ENCODE measurements at regions not wholly inside any gene's neighbourhood (a gene's known extent, or its start where the extent isn't known, plus 50 kb on each side); places are given as distances from the start of the nearest gene placed in this dataset.

DNA sequence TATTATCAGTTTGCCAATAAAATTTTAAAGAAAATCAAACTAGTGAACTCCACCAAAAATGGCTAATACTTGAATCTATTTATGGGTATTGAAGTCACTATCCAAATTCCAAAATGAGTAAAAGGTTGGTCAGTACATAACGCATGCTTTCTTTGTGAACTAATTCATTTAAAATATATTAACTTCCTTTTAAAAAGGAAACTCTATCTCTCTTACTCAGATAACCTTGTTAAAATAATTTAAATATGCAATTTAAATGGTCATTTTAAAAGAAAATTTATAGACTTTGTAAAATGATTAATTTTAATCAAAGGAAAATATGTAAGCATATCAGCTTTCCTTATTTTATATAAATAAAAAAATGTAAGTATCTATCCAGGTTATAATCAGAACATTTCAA lies 419.4 kb upstream of the ZNF385D start:
- no peak for DNase-seq (ENCODE audit: low spot score in 2 of 2)
- no peak overlapping the region for H3K4me3 ChIP-seq
- H3K4me1 ChIP-seq = no peaks in the 10 kb centered on the region
- 88 to 91% methylated on average over 1 of the region's 1 CpG for WGBS, 2 donors
- no peak overlapping the region for H3K27ac ChIP-seq
- H3K36me3 ChIP-seq = no peaks in the 10 kb centered on the region
- no peaks in the 10 kb centered on the region for H3K27me3 ChIP-seq
- H3K9me3 ChIP-seq = peaks cover 0 to 8% (median 0%) of the 10 kb centered on the region in 4 donors
- no peak for TF ChIP-seq EP300 (IDR thresholded peaks at IDR 0.05)
- no peak for TF ChIP-seq POLR2A (IDR thresholded peaks at IDR 0.05)
- TF ChIP-seq, protein P1, sequence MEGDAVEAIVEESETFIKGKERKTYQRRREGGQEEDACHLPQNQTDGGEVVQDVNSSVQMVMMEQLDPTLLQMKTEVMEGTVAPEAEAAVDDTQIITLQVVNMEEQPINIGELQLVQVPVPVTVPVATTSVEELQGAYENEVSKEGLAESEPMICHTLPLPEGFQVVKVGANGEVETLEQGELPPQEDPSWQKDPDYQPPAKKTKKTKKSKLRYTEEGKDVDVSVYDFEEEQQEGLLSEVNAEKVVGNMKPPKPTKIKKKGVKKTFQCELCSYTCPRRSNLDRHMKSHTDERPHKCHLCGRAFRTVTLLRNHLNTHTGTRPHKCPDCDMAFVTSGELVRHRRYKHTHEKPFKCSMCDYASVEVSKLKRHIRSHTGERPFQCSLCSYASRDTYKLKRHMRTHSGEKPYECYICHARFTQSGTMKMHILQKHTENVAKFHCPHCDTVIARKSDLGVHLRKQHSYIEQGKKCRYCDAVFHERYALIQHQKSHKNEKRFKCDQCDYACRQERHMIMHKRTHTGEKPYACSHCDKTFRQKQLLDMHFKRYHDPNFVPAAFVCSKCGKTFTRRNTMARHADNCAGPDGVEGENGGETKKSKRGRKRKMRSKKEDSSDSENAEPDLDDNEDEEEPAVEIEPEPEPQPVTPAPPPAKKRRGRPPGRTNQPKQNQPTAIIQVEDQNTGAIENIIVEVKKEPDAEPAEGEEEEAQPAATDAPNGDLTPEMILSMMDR (IDR thresholded peaks at IDR 0.05) = no peak

DNA sequence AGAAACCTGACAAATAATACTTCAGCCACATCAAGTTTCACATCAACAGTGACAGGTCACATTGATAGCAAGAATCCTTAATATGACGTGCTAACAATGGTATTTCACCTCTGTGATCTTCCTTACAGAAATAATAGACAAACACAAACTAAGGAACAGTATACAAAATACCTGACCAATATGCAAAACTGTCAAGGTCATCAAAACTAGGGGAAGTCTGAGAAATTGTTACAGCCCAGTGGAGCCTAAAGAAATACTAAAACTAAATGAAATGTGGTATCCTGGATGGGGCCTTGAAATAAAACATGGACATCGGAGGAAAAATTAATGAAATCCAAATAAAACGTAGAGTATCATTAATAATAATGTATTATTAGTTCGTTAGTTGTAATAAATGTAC lies 422.0 kb upstream of the ZNF385D start:
- no peak for DNase-seq (ENCODE audit: low spot score in 2 of 2)
- Histone ChIP-seq H3K27me3 (no peaks in the 10 kb centered on the region), H3K36me3 (no peaks in the 10 kb centered on the region), H3K9me3 (no peaks in the 10 kb centered on the region), H3K27ac (no peak overlapping the region), H3K4me1 (no peaks in the 10 kb centered on the region), H3K4me3 (no peak overlapping the region)
- 93 to 96% methylated on average over 4 of the region's 4 CpGs for WGBS, 2 donors
- TF ChIP-seq, protein P1 (IDR thresholded peaks at IDR 0.05) = no peak
- TF ChIP-seq EP300 (IDR thresholded peaks at IDR 0.05) (no peak), POLR2A (IDR thresholded peaks at IDR 0.05) (no peak)

DNA sequence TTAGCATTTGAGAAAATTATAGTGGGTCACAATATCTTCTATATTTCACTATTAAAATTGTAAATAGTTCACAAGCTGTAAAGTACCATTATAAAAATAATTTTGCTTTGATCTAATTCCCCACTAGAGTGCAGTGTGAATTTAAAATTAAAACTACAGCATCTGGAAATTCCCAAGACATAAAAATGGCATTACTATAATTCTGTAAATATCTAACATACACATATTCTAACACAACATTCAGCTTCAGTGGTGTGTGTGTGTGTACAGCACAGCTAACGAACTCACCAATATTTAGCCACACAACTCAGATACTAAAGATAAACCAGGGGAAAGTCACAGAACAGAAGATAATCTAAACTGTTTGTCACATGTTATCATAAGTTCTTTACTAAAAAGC lies 424.9 kb upstream of the ZNF385D start:
- no peak for DNase-seq (ENCODE audit: low spot score in 2 of 2)
- no peak overlapping the region for H3K27ac ChIP-seq
- H3K4me3 ChIP-seq = no peak overlapping the region
- TF ChIP-seq POLR2A (IDR thresholded peaks at IDR 0.05) = no peak
- TF ChIP-seq, protein P1 (IDR thresholded peaks at IDR 0.05) = peak in 1 of 5 experiments; percentile 27
- H3K27me3 ChIP-seq = no peaks in the 10 kb centered on the region
- WGBS, 2 donors = 15 to 26% methylated on average over 1 of the region's 1 CpG
- H3K4me1 ChIP-seq = no peaks in the 10 kb centered on the region
- H3K9me3 ChIP-seq = no peaks in the 10 kb centered on the region
- no peaks in the 10 kb centered on the region for H3K36me3 ChIP-seq

DNA sequence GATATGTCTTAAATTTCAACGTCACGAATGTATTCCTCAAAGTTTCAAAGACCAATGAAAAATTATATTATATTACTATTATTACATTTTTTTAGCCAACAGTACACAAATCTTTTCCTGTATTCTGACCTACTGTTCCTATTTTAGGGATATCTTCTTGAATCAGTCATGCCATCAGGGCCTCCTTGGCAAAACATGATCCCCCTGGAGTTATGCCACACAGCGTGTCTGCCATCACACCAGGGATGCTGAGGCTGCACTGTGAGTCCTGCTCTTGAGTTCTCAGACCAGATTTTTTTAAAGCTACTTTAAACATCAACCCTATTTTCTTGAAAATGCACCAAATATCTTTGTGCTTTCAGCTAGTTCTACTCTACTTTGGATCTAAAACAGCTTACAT lies 425.9 kb upstream of the ZNF385D start:
- H3K36me3 ChIP-seq = no peaks in the 10 kb centered on the region
- H3K4me3 ChIP-seq = no peak overlapping the region
- 76 to 81% methylated on average over 3 of the region's 3 CpGs for WGBS, 2 donors
- TF ChIP-seq EP300 (IDR thresholded peaks at IDR 0.05) (no peak), POLR2A (IDR thresholded peaks at IDR 0.05) (no peak)
- TF ChIP-seq, protein P1 (IDR thresholded peaks at IDR 0.05) = no peak
- no peaks in the 10 kb centered on the region for H3K27me3 ChIP-seq
- no peak overlapping the region for H3K27ac ChIP-seq
- no peak for DNase-seq (ENCODE audit: low spot score in 2 of 2)
- H3K9me3 ChIP-seq = no peaks in the 10 kb centered on the region
- no peaks in the 10 kb centered on the region for H3K4me1 ChIP-seq

DNA sequence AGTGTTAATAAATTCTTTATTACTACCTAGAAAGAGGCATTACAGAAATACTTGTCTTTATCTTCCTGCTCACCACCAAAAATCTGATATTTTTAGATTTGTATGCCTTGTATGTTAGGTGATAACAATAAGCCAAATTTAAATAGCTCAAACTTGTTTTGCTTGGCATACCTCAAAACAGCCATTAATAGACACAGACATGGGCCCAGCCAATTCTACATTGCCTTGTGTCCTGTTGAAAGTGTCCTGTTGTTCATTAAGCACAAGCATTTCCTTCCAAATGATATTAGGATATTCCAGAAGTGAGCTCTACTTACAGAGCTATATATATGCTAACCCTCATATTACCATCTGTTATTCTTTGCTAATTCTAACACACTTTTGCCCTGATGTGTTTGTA lies 438.6 kb upstream of the ZNF385D start:
- Histone ChIP-seq H3K27me3 (no peaks in the 10 kb centered on the region), H3K4me3 (no peak overlapping the region), H3K27ac (no peak overlapping the region), H3K36me3 (no peaks in the 10 kb centered on the region), H3K4me1 (no peaks in the 10 kb centered on the region), H3K9me3 (no peaks in the 10 kb centered on the region)
- TF ChIP-seq POLR2A (IDR thresholded peaks at IDR 0.05) = no peak
- TF ChIP-seq, protein P1 (IDR thresholded peaks at IDR 0.05) = no peak
- TF ChIP-seq EP300 (IDR thresholded peaks at IDR 0.05) = no peak
- DNase-seq (ENCODE audit: low spot score in 2 of 2) = no peak
